Esophagus squamous epithelium (tissue), 4 donors: ENCODE measurements at regions not wholly inside any gene's neighbourhood (a gene's known extent, or its start where the extent isn't known, plus 50 kb on each side); places are given as distances from the start of the nearest gene placed in this dataset.

Experiments
- CTCF ChIP-seq, 6 experiments: fragments of 450-650 bp in 4 of 6; fragments of 200-600 bp in 2 of 6; sonication (generic) in 2 of 6; IDR thresholded peaks; one replicate each; pipeline ENCODE4 v1.5.1; 2016 to 2019; ENCODE audit warnings: antibody characterized with exemption in 6 of 6, mild to moderate bottlenecking in 4 of 6, moderate library complexity in 4 of 6
- POLR2A ChIP-seq, 4 donors: fragments of 450-650 bp; IDR thresholded peaks; one replicate each; pipeline ENCODE4 v1.6.1; 2017; ENCODE audit warnings: antibody characterized with exemption in 4 of 4, mild to moderate bottlenecking in 4 of 4, moderate library complexity in 3 of 4

GRCh38 chr5:163260961-163261360, 176.4 kb upstream of the CCNG1 start:
- TF ChIP-seq POLR2A (IDR thresholded peaks at IDR 0.05) (no peak), CTCF (IDR thresholded peaks at IDR 0.05) (no peak)
